Fibroblast of the conjunctiva (primary cell): ENCODE measurements at regions not wholly inside any gene's neighbourhood (a gene's known extent, or its start where the extent isn't known, plus 50 kb on each side); places are given as distances from the start of the nearest gene placed in this dataset.

Experiments used
- DNase-seq: peaks from one replicate; pipeline ENCODE4 v3.0.0-alpha.2; 2010; ENCODE audit warnings: low read depth

- DNase-seq, result no peak
Observed at GRCh38 chr6:91298543-91299145, 711.8 kb upstream of the MAP3K7 start.

- no peak for DNase-seq
Observed at GRCh38 chr6:91293395-91293794, 706.5 kb upstream of the MAP3K7 start.

GRCh38 chr6:91291071-91291470, 704.2 kb upstream of the MAP3K7 start:
- DNase-seq, result no peak

- DNase-seq, result no peak
Observed at GRCh38 chr6:91288741-91289140, 701.9 kb upstream of the MAP3K7 start.

- DNase-seq, result no peak
Observed at GRCh38 chr6:91281901-91282300, 695.0 kb upstream of the MAP3K7 start.

- no peak for DNase-seq
Observed at GRCh38 chr6:91280494-91280830, 693.6 kb upstream of the MAP3K7 start.

- DNase-seq, result no peak
Observed at GRCh38 chr6:91279740-91280493, 693.0 kb upstream of the MAP3K7 start.

GRCh38 chr6:91278416-91278815, 691.5 kb upstream of the MAP3K7 start:
- DNase-seq, result no peak

- DNase-seq, result no peak
Observed at GRCh38 chr6:91276315-91276714, 689.4 kb upstream of the MAP3K7 start.

- DNase-seq, result no peak
Observed at GRCh38 chr6:91273729-91274128, 686.9 kb upstream of the MAP3K7 start.

GRCh38 chr6:91271807-91272206, 684.9 kb upstream of the MAP3K7 start:
- no peak for DNase-seq

GRCh38 chr6:91268941-91269340, 682.1 kb upstream of the MAP3K7 start:
- DNase-seq, result no peak

GRCh38 chr6:91267246-91267645, 680.4 kb upstream of the MAP3K7 start:
- no peak for DNase-seq

GRCh38 chr6:91266156-91266555, 679.3 kb upstream of the MAP3K7 start:
- DNase-seq, result no peak

GRCh38 chr6:91243436-91243835, 656.6 kb upstream of the MAP3K7 start:
- DNase-seq, result no peak

- DNase-seq, result no peak
Observed at GRCh38 chr6:91242614-91242949, 655.7 kb upstream of the MAP3K7 start.

GRCh38 chr6:91241946-91242613, 655.2 kb upstream of the MAP3K7 start:
- DNase-seq, result no peak

- DNase-seq, result no peak
Observed at GRCh38 chr6:91240878-91241603, 654.2 kb upstream of the MAP3K7 start.

- no peak for DNase-seq
Observed at GRCh38 chr6:91221072-91221720, 634.3 kb upstream of the MAP3K7 start.

- no peak for DNase-seq
Observed at GRCh38 chr6:91213229-91213901, 626.5 kb upstream of the MAP3K7 start.

- no peak for DNase-seq
Observed at GRCh38 chr6:91198588-91199255, 611.9 kb upstream of the MAP3K7 start.
